HCT116 (cell line): ENCODE measurements at regions not wholly inside any gene's neighbourhood (a gene's known extent, or its start where the extent isn't known, plus 50 kb on each side); places are given as distances from the start of the nearest gene placed in this dataset.

ENCODE experiments used
- ATAC-seq: fragments of 200-7000 bp; cut with Tn5 transposase; 2 replicates; pipeline ENCODE4 v1.9.1; 2020; ENCODE audit warnings: mild to moderate bottlenecking, moderate library complexity
- BruUV-seq: library from RNA; stranded (reverse); fragments of 400-500 nt; replicated peaks from 2 replicates; lab custom pipeline; 2021; lab: Mats Ljungman, UMichigan
- CTCF ChIA-PET: fragments of 300-600 bp; sonication (Branson Sonifier 250); formaldehyde crosslinking; loops from one replicate; lab custom pipeline; 2021; ENCODE audit warnings: antibody characterized with exemption; lab: Charles Lee
- POLR2A ChIA-PET: fragments of 300-600, 350-600 bp; sonication (Branson Sonifier 250); formaldehyde crosslinking; loops from one replicate; lab custom pipeline; 2021; ENCODE audit warnings: antibody characterized with exemption; lab: Charles Lee
- RAD21 ChIA-PET, 2 experiments: fragments of 300-600 bp; sonication (Branson Sonifier 250); formaldehyde crosslinking; loops; one replicate each; lab custom pipeline; 2023; ENCODE audit warnings: low total read pairs in 2 of 2; ENCODE audit not compliant: uncharacterized antibody in 2 of 2, unreplicated experiment in 2 of 2, low non-redundant PET in 1 of 2; lab: Charles Lee
- DNase-seq: peaks from one replicate; pipeline ENCODE4 v3.0.0-alpha.2; 2010; ENCODE audit warnings: low read depth, low spot score
- H2AFZ ChIP-seq: fragments of 200-600 bp; shearing (Covaris generic), sonication (generic); 2 replicates; pipeline ENCODE4 v1.6.1; 2017; ENCODE audit warnings: low read depth, mixed run types, mixed read lengths, antibody characterized with exemption, low read length; ENCODE audit not compliant: poor library complexity, severe bottlenecking
- H3K27ac ChIP-seq: 2 replicates; pipeline ENCODE4 v1.5.1; 2012; ENCODE audit warnings: low read depth, low read length
- H3K27me3 ChIP-seq: fragments of 200-600 bp; sonication (generic); 2 replicates; pipeline ENCODE4 v1.6.1; 2016; ENCODE audit warnings: mixed run types, low read length, mixed read lengths; ENCODE audit not compliant: insufficient read depth
- H3K36me3 ChIP-seq, 2 experiments: fragments of 200-500 bp in 1 of 2; fragments of 200-600 bp in 1 of 2; sonication (Bioruptor generic) in 1 of 2; sonication (generic) in 1 of 2; 2 replicates each; pipeline versions ENCODE4 v1.5.1 to v1.6.1; 2014 to 2016; ENCODE audit warnings: low read length in 2 of 2, inconsistent platforms in 1 of 2, mixed read lengths in 1 of 2, mixed run types in 1 of 2; ENCODE audit not compliant: insufficient read depth in 2 of 2, control insufficient read depth in 1 of 2
- H3K4me1 ChIP-seq, 2 experiments: fragments of 200-600 bp in 1 of 2; sonication (generic) in 1 of 2; 2 replicates each; pipeline versions ENCODE4 v1.5.1 to v1.6.1; 2012 to 2017; ENCODE audit warnings: low read length in 2 of 2, inconsistent platforms in 1 of 2, mild to moderate bottlenecking in 1 of 2, mixed read lengths in 1 of 2, mixed run types in 1 of 2, moderate library complexity in 1 of 2; ENCODE audit not compliant: insufficient read depth in 2 of 2, control insufficient read depth in 1 of 2
- H3K4me2 ChIP-seq: fragments of 200-600 bp; sonication (generic); 2 replicates; pipeline ENCODE4 v1.6.1; 2017; ENCODE audit warnings: mixed run types, low read length, mixed read lengths
- H3K4me3 ChIP-seq, 2 experiments: fragments of 200-600 bp in 1 of 2; sonication (generic) in 1 of 2; replicated peaks in 1 of 2; 2 replicates each; pipeline ENCODE4 v1.5.1; 2011 to 2016; ENCODE audit warnings: low read length in 2 of 2, control low read depth in 1 of 2, low read depth in 1 of 2, mild to moderate bottlenecking in 1 of 2, mixed read lengths in 1 of 2, mixed run types in 1 of 2
- H3K79me2 ChIP-seq: fragments of 200-600 bp; sonication (generic); 2 replicates; pipeline ENCODE4 v1.6.1; 2017; ENCODE audit warnings: mild to moderate bottlenecking, mixed run types, low read length, moderate library complexity, mixed read lengths; ENCODE audit not compliant: insufficient read depth
- H3K9ac ChIP-seq: fragments of 200-600 bp; sonication (generic); 2 replicates; pipeline ENCODE4 v1.6.1; 2016; ENCODE audit warnings: low read length, mixed read lengths
- H3K9me2 ChIP-seq: fragments of 200-600 bp; sonication (generic), shearing (Covaris generic); 2 replicates; pipeline ENCODE4 v1.6.1; 2017; ENCODE audit warnings: mixed run types, mild to moderate bottlenecking, moderate library complexity; ENCODE audit not compliant: insufficient read depth
- H3K9me3 ChIP-seq, 2 experiments: fragments of 200-500 bp in 1 of 2; fragments of 200-600 bp in 1 of 2; sonication (Bioruptor generic) in 1 of 2; sonication (generic) in 1 of 2; 2 replicates each; pipeline ENCODE4 v1.6.1; 2014 to 2017; ENCODE audit warnings: low read length in 2 of 2, mixed read lengths in 2 of 2, inconsistent platforms in 1 of 2, low read depth in 1 of 2, mild to moderate bottlenecking in 1 of 2, mixed run types in 1 of 2, moderate library complexity in 1 of 2; ENCODE audit not compliant: control insufficient read depth in 1 of 2, insufficient read depth in 1 of 2
- H4K20me1 ChIP-seq: fragments of 200-600 bp; sonication (generic), shearing (Covaris generic); 2 replicates; pipeline ENCODE4 v1.6.1; 2017; ENCODE audit warnings: mixed run types, mild to moderate bottlenecking, moderate library complexity; ENCODE audit not compliant: insufficient read depth
- CBX3 ChIP-seq: IDR thresholded peaks from 2 replicates; pipeline ENCODE4 v1.6.1; 2012; ENCODE audit warnings: low read depth
- EZH2 ChIP-seq: fragments of 200-600 bp; sonication (generic); IDR thresholded peaks from 2 replicates; pipeline ENCODE4 v1.6.1; 2017; ENCODE audit warnings: antibody characterized with exemption, mixed run types
- FOSL1 ChIP-seq: IDR thresholded peaks from 2 replicates; pipeline ENCODE4 v1.6.1; 2012; ENCODE audit warnings: low read depth
- TCF7L2 ChIP-seq: IDR thresholded peaks from 2 replicates; pipeline ENCODE4 v1.7.0; 2011; ENCODE audit warnings: borderline replicate concordance, inconsistent platforms; ENCODE audit not compliant: insufficient read depth, insufficient read length; ENCODE audit errors: extremely low read depth
- YY1 ChIP-seq: IDR thresholded peaks from 2 replicates; pipeline ENCODE4 v1.6.1; 2011; ENCODE audit warnings: low read length, low read depth, moderate library complexity, mild to moderate bottlenecking; ENCODE audit not compliant: insufficient replicate concordance; ENCODE audit errors: extremely low read depth
- intact Hi-C: fragments of 100-400 bp; cut with micrococcal nuclease; formaldehyde crosslinking; loops from 2 replicates; pipeline ENCODE4 v1.10.0; 2022
- TF ChIP-seq, protein P1 (sequence below), 3 experiments: fragments of 200-600 bp in 1 of 3; sonication (generic) in 1 of 3; IDR thresholded peaks in 2 of 3; conservative IDR thresholded peaks in 1 of 3; 2 replicates each; pipeline ENCODE4 v1.5.1; 2012 to 2017; ENCODE audit warnings: low read depth in 2 of 3, low read length in 2 of 3, antibody characterized with exemption in 1 of 3, borderline replicate concordance in 1 of 3, control low read depth in 1 of 3, mild to moderate bottlenecking in 1 of 3, mixed read lengths in 1 of 3, mixed run types in 1 of 3, moderate library complexity in 1 of 3; ENCODE audit not compliant: insufficient read depth in 1 of 3
- TF ChIP-seq, protein P2 (sequence below): IDR thresholded peaks from 2 replicates; pipeline ENCODE4 v1.6.1; 2011; ENCODE audit warnings: mild to moderate bottlenecking, low read length, moderate library complexity; ENCODE audit not compliant: insufficient replicate concordance; ENCODE audit errors: extremely low read depth

GRCh38 chr1:23638188-23638619, 53.4 kb upstream of the RPL11 start (continued):
- TF ChIP-seq, protein P1, sequence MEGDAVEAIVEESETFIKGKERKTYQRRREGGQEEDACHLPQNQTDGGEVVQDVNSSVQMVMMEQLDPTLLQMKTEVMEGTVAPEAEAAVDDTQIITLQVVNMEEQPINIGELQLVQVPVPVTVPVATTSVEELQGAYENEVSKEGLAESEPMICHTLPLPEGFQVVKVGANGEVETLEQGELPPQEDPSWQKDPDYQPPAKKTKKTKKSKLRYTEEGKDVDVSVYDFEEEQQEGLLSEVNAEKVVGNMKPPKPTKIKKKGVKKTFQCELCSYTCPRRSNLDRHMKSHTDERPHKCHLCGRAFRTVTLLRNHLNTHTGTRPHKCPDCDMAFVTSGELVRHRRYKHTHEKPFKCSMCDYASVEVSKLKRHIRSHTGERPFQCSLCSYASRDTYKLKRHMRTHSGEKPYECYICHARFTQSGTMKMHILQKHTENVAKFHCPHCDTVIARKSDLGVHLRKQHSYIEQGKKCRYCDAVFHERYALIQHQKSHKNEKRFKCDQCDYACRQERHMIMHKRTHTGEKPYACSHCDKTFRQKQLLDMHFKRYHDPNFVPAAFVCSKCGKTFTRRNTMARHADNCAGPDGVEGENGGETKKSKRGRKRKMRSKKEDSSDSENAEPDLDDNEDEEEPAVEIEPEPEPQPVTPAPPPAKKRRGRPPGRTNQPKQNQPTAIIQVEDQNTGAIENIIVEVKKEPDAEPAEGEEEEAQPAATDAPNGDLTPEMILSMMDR (IDR thresholded peaks at IDR 0.05 in 2 of 3, conservative IDR thresholded peaks at IDR 0.05 in 1 of 3; ENCODE audit: borderline replicate concordance in 1 of 3, insufficient read depth in 1 of 3, low read depth in 2 of 3, low read length in 2 of 3) = no peak
- TF ChIP-seq CBX3 = no peak

- POLR2A ChIA-PET = interaction anchor here (1.8 kb wide), 1 partner anchor 91 kb away, joined by 4 read pairs; no protein-coding TSS in a partner anchor
- H3K27me3 ChIP-seq = no peaks in the 10 kb centered on the region
- 0 out of 2 replicates have a peak overlapping the region, but pooled peaks have one; percentile 96 for H3K4me2 ChIP-seq
- CTCF ChIA-PET = interaction anchor here (1.6 to 3.5 kb wide), 6 partner anchors 22 to 280 kb away, joined by 7 to 104 read pairs (median 17); no protein-coding TSS in a partner anchor
- no peaks in the 10 kb centered on the region for H3K36me3 ChIP-seq
- BruUV-seq = no TSS peak
- ATAC-seq (no peak), DNase-seq (no peak)
- H3K79me2 ChIP-seq = no peaks in the 10 kb centered on the region
- peaks cover 13 to 25% of the 10 kb centered on the region in 2 experiments for H3K4me1 ChIP-seq
- intact Hi-C loops = loop anchor here (2.0 kb wide), 1 partner anchor 81 kb away; no protein-coding TSS in a partner anchor
- H3K9me3 ChIP-seq = no peaks in the 10 kb centered on the region
- H2AFZ ChIP-seq = no peak overlapping the region
- no peak overlapping the region for H3K27ac ChIP-seq
- TF ChIP-seq YY1 = no peak
- no peak for TF ChIP-seq TCF7L2
- no peak for TF ChIP-seq FOSL1
- no peak for TF ChIP-seq EZH2
- TF ChIP-seq, protein P2, sequence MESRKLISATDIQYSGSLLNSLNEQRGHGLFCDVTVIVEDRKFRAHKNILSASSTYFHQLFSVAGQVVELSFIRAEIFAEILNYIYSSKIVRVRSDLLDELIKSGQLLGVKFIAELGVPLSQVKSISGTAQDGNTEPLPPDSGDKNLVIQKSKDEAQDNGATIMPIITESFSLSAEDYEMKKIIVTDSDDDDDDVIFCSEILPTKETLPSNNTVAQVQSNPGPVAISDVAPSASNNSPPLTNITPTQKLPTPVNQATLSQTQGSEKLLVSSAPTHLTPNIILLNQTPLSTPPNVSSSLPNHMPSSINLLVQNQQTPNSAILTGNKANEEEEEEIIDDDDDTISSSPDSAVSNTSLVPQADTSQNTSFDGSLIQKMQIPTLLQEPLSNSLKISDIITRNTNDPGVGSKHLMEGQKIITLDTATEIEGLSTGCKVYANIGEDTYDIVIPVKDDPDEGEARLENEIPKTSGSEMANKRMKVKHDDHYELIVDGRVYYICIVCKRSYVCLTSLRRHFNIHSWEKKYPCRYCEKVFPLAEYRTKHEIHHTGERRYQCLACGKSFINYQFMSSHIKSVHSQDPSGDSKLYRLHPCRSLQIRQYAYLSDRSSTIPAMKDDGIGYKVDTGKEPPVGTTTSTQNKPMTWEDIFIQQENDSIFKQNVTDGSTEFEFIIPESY = no peak
- no peak overlapping the region for H3K9ac ChIP-seq
- no peak overlapping the region for H3K4me3 ChIP-seq
- no peaks in the 10 kb centered on the region for H4K20me1 ChIP-seq
- H3K9me2 ChIP-seq = no peaks in the 10 kb centered on the region
- RAD21 ChIA-PET = no interaction called here
Observed at GRCh38 chr1:23636009-23636408, 55.6 kb upstream of the RPL11 start.
